8988T (cell line): ENCODE measurements at regions not wholly inside any gene's neighbourhood (a gene's known extent, or its start where the extent isn't known, plus 50 kb on each side); places are given as distances from the start of the nearest gene placed in this dataset.
"Not testable (repeated sequence)": the region's sequence is repeated elsewhere in the genome, so short reads cannot be mapped to it uniquely, and the experiment has no call there.

Source experiments
- DNase-seq: peaks from one replicate; pipeline ENCODE4 v3.0.0; 2011

- DNase-seq, result no peak
Observed at GRCh38 chr3:147333098-147333497, 73.2 kb downstream of the ZIC4 start.

GRCh38 chr3:147328711-147329110, 77.6 kb downstream of the ZIC4 start:
- DNase-seq, result no peak

- DNase-seq, result no peak
Observed at GRCh38 chr3:147324356-147324755, 82.0 kb downstream of the ZIC4 start.

DNA sequence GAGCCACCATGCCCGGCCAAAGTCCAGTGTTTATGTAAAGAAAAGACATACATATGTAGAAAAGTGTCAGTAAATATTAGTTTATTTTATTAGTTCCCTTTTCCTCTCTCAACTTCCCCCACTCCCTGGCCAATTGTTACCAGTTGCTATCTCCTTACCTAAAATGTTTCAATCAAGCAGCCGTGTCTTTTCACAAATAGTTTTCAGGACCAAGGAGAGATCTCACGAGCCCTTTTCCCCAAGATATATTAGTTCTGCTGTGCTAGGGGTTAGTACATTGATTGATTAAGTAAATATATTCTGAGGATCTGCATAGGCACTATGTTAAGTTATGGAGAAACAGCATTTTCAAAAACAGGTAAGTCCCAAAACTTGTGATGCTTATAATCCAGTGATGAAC, 87.4 kb downstream of the ZIC4 start:
- no peak for DNase-seq

- not testable (repeated sequence) for DNase-seq
Observed at GRCh38 chr3:147317080-147317479, 89.3 kb downstream of the ZIC4 start.

GRCh38 chr3:147313513-147313912, 92.8 kb downstream of the ZIC4 start:
- DNase-seq, result no peak

DNA sequence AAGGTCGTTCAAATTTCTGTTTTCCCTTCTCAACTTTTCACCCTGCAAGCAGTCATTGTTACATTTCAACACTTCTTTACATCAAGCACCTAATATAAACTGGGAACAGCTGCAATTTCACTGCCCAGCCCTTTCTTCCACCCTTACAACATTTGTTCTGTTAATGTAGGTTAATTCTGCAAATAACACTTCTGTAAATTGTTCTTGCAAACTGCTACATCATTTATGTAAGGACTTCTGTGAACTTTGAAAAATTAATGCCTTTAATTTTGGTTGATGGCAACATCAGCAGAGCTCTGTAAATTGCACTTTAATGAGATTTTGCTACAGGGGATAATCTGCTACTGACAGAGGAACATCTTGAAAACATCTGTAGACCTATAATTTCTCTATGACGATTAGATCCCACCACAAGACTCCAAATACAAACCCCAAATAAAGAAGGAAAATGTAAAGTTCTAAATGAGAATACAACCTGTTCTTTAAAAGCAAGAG, 93.5 kb downstream of the ZIC4 start:
- no peak for DNase-seq

DNA sequence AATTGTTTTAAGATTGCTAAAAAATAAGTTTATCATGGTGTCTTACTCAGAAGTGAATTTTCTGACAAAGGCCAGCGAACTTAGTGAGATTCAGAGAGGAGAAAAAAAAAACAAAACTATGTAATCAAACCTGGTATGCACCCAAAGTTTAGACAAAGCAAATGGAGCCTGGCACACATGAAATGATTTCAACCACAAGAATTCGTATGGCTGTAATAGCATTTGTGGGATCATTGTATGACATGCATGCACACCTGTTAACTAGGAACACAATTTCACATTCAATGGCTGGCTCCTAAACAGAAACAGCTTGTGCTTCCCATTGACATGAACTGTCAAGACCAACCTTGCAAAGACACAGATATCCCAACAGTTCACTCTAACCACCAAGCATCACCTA, 94.6 kb downstream of the ZIC4 start:
- no peak for DNase-seq

GRCh38 chr3:147305533-147306250, 100.7 kb downstream of the ZIC4 start:
- DNase-seq, result no peak

GRCh38 chr3:147304756-147305155, 101.6 kb downstream of the ZIC4 start:
- no peak for DNase-seq

DNA sequence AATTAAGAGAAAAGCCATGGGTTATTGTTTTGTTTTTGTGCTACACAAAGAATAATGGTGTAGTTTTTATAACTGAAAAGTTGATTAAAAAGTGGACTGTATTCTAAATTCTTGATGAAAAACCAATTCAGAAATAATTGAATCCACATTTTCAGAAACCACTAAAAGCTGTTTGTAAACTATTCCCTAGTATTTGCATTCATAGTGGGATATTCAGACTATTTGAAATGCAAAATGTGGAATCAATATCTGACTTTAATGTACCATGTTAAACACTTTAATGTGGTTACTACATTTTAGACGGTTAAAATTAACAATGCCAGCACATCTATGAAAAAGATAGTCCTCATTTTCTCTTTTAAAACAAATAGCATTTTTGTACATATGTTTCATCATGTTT, 104.6 kb downstream of the ZIC4 start:
- no peak for DNase-seq

DNA sequence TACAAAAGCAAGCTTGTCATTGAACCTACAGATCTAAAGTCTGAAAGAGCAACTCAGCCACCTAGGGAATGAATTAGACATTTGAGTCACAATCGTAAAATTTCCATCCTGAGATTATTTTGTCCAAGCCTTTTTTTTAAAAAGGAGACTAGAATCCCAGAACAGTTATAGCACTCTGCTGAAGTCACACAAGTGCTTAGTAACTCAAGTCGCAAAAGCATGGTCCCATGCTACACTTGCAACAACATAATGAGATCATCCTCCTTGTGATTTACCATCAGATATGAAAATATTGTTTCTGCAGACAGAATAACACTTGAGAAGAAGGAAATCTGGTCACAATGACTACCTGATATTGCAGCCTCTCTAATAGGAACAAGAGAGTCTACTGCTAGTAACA, 106.7 kb downstream of the ZIC4 start:
- DNase-seq, result no peak

DNA sequence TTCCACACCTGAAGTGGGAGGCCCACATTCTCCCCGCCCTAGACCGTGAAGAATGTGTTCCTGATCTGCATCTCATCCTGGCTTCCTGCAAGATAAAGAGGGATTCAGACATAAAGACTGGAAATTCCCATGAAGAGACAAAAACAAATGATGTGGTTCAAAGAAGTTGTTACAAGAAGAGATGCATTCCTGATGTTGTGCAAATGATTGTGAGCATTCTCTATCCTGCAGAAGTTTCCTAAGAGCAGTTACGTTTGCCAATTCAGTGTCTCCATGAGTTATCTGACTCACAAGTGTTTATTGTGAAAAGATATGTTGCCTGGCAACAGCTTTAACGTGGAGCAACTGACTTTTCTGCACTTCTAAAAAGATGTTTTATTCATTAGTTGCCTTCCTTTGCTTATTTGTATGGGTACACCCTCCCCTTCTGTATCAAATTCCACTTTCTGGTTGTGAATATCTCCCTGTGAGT, 107.8 kb downstream of the ZIC4 start:
- no peak for DNase-seq

- no peak for DNase-seq
Observed at GRCh38 chr3:147297761-147298350, 108.5 kb downstream of the ZIC4 start.

GRCh38 chr3:147287370-147287769, 119.0 kb downstream of the ZIC4 start:
- not testable (repeated sequence) for DNase-seq

DNA sequence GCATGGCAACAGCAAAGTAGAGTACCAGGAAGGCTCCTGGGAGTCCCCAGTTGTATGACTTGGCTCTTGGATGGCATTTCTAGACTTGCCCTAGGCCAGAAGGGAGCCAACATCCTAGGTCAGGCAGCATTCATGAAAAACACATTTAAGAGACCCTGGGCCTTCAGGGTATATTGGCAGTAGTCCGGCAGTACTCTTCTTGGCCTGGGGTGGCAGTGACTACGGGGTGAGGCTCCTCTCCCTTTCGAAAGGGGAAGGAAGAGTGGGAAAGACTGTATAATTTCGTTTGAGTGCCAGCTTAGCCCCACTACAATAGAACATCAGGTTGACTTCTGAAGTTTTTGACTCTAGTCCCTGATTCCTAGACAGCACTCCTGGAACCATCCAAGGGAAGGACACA, 136.4 kb downstream of the ZIC4 start:
- no peak for DNase-seq

DNA sequence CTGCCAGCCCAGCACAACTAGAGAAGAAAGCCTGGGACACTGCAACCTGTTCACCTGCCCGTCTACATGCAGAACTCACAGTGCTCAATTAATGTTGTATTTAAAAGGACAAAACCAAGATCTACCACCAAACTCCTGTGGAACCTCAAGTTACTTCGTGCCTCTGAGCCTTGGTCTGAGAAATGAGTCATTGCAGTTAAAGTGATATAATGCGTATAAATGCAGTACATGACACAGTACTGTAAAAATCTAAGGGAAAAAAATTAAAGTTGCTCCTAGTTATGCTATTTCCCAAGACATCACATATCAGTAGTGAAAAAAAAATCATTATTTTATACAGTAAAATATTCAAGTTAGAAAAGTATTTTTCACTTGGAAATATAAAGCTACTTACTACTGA, 138.9 kb downstream of the ZIC4 start:
- no peak for DNase-seq

DNA sequence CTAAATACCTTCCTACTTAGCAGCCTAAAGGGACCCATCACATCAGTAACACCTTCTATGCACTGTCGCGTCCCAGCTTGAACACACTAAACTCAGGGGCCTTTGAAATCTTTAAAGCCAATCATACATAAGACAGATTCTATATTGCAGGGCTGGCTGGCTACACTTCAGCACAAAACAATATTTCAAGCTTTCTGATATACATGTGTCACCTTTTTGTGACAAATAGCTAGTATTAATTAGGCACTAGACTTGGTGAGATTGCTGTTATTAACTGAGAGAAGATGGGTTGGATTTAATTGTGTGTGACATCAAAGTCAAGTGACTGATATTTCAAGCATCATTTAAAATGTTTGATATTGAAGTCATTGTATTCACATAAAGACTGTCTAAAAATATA, 148.4 kb downstream of the ZIC4 start:
- no peak for DNase-seq

GRCh38 chr3:147256739-147257138, 149.6 kb downstream of the ZIC4 start:
- no peak for DNase-seq

GRCh38 chr3:147246906-147247305, 159.4 kb downstream of the ZIC4 start:
- no peak for DNase-seq

DNA sequence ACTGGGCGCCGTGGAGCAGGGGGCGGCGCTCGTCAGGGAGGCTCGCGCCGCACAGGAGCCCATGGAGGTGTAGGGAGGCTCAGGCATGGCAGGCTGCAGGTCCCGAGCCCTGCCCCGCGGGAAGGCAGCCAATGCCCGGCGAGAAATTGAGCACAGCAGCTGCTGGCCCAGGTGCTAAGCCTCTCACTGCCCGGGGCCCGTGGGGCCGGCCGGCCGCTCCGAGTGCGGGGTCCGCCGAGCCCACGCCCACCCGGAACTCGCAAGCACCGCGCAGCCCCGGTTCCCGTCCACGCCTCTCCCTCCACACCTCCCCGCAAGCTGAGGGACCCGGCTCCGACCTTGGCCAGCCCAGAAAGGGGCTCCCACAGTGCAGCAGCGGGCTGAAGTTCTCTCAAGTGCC, 160.7 kb downstream of the ZIC4 start:
- not testable (repeated sequence) for DNase-seq

- DNase-seq, result not testable (repeated sequence)
Observed at GRCh38 chr3:147245022-147245421, 161.3 kb downstream of the ZIC4 start.

GRCh38 chr3:147244397-147244796, 161.9 kb downstream of the ZIC4 start:
- no peak for DNase-seq

DNA sequence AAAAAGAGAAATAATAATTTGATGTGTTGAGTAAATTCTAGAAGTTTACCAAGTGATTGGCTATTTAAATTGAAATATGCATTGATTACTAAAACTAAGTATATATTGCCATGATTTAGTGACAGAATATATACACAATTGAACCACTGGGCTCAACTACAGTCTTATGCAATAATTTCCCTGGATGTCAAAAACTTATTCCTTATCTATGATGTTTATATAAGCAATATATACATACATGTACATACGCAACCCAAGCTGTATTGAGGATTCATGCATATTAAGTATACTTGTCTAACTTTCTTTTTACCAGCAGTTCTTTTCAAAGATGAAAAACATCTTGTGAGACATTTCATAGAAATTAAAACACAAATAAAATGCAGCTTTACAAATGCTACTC, 165.8 kb downstream of the ZIC4 start:
- no peak for DNase-seq

- no peak for DNase-seq
Observed at GRCh38 chr3:147237991-147238390, 168.4 kb downstream of the ZIC4 start.
